NT2/D1 (cell line): ENCODE measurements at regions not wholly inside any gene's neighbourhood (a gene's known extent, or its start where the extent isn't known, plus 50 kb on each side); places are given as distances from the start of the nearest gene placed in this dataset.

Experiments
- SUZ12 ChIP-seq: IDR thresholded peaks from 2 replicates; pipeline ENCODE4 v1.6.1; 2011; ENCODE audit not compliant: insufficient read length, insufficient read depth; ENCODE audit errors: extremely low read depth
- YY1 ChIP-seq: IDR thresholded peaks from 2 replicates; pipeline ENCODE4 v1.6.1; 2011; ENCODE audit not compliant: insufficient read length, insufficient read depth
- ZNF274 ChIP-seq: IDR thresholded peaks from 2 replicates; pipeline ENCODE4 v1.6.1; 2011; ENCODE audit warnings: mild to moderate bottlenecking, low read depth, low read length

DNA sequence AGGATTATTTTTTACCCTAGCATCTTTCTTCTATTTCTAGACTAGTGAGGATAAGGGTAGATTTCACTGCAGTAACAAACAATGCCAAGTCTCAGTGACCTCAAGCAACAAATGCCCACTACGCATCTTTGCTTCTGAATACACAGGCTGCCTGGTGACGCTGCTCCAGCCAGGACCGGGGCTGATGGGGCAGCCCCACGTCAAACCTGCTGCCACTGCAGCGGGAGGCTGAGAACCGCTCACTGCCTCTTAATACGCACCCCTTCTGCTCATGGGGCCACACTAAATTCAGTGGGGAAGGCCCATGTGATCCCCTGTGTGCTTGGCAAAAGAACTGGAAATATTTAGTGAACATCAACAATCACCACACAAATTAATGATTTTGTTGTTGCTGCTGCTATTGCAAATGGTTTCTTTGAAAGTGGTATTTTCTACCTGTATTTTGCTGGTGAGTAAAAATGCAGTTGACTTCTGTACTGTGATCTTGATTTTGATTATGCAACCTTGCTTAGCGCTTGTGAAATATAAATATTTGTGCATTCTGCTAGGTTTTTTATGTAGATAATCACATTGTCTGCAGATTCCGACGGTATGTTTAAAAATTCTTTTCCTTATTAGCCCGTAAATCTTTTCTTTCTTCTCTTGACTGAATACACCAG lies 139.5 kb upstream of the SPACA7 start:
- TF ChIP-seq ZNF274 (no peak), YY1 (no peak), SUZ12 (no peak)
